Activated T-cell treated with anti-CD3 and anti-CD28 coated beads for 1 hour (primary cell): ENCODE measurements at regions not wholly inside any gene's neighbourhood (a gene's known extent, or its start where the extent isn't known, plus 50 kb on each side); places are given as distances from the start of the nearest gene placed in this dataset.

ENCODE experiments used
- DNase-seq: peaks from one replicate; pipeline ENCODE4 v3.0.0-alpha.2; 2020; ENCODE audit warnings: low read depth

- no peak for DNase-seq
These were observed 1407.0 kb upstream of the CELF4 start for GRCh38 chr18:38972571-38972970.

DNA sequence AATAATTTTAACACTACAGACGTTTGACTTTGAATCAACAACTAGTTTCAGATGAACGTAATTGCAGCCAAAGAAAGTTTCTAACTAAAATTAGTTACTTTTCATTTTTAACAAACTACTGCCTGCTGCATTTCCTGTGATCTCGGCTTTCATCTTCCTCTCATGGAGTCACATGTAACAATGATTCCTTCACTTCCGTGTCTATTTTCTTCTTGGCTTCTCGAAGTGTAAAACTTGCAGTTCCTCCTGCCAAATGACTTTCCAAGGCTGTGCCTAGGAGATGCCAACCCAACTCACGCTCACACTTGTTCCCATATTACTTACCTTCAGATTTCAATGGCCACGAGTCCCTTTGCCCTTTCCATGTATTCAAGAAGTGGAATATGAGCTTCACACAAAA, 1406.3 kb upstream of the CELF4 start:
- no peak for DNase-seq

DNA sequence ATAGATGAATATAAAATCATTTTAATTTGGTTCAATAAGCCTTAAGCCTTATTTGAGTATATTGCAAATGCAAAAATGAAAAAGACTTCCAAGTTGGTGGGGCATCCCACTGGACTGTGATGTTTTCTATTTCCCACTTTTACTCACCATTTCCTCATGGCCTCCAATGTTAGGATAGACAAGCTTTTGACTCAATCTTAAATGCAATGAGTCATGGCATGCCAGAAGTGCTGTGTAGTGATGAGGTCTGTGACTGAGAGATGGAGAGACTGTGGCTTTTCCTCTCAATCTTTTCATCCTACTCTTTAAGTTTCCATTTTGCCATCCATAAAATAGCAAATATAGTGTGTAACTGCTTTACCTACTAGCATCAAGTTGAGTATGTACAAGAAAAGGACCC, 1401.2 kb upstream of the CELF4 start:
- DNase-seq: no peak

GRCh38 chr18:38963943-38964660, 1398.5 kb upstream of the CELF4 start:
- DNase-seq: no peak

DNA sequence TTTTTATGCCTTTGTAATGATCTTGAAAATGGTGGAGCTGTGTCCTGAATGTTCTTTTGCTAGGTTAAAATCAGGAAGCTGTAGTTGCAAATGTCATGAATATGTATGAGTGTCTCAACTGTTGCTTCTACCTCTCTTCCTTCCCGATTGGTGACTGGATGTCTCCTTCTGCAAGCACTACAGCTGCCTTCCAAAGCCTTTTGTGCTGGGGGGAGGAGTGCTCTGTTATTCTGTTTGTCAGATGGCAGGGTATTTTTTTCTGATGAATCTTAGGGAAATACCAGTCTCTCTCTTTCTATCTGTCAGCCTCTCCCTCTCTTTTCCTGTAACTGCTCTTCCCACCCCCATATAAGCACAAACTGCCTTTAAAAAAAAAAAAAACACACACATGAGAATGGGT, 1396.3 kb upstream of the CELF4 start:
- DNase-seq: no peak

- DNase-seq: no peak
These were observed 1392.1 kb upstream of the CELF4 start for GRCh38 chr18:38957736-38958135.

DNA sequence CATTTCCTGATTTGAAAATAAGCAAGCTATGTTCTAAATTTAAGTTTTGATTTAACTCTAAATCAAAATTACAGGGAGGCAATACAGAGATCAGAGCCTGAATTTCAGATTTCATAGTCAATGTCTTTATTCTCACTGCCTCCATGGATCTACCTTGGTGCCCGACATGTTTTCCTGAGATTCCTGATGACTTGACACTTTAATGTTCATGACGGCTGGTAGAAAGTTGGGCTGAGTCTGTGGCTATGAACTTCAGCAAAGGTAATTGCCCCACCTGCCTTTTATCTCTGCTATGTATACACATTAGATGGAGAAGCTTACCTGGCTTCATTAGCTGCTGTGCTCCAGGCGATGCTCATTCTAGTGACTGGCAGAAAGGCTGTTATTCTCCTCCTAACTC, 1390.5 kb upstream of the CELF4 start:
- no peak for DNase-seq

DNA sequence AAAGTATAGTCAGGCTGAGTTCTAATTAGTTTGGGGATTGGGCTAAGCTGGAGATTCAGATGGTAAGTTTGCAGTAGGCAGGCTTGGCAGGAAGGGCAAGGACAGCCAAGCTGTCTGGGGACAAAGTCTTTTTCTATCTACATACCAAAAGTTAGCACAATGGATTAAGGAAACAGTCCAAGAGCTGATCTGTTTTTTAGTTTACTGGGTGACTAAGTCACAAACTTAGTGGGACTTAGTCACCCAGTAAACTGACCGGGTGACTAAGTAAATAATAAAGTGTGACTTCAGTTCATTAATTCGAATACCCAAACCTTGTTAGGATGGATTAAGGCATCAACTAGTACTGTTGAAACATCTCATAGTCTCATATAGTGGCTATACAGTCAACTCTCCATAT, 1386.0 kb upstream of the CELF4 start:
- DNase-seq: no peak

GRCh38 chr18:38948436-38948835, 1382.8 kb upstream of the CELF4 start:
- no peak for DNase-seq

- DNase-seq: no peak
These were observed 1378.9 kb upstream of the CELF4 start for GRCh38 chr18:38944446-38945024.

- DNase-seq: no peak
These were observed 1376.3 kb upstream of the CELF4 start for GRCh38 chr18:38941711-38942561.

DNA sequence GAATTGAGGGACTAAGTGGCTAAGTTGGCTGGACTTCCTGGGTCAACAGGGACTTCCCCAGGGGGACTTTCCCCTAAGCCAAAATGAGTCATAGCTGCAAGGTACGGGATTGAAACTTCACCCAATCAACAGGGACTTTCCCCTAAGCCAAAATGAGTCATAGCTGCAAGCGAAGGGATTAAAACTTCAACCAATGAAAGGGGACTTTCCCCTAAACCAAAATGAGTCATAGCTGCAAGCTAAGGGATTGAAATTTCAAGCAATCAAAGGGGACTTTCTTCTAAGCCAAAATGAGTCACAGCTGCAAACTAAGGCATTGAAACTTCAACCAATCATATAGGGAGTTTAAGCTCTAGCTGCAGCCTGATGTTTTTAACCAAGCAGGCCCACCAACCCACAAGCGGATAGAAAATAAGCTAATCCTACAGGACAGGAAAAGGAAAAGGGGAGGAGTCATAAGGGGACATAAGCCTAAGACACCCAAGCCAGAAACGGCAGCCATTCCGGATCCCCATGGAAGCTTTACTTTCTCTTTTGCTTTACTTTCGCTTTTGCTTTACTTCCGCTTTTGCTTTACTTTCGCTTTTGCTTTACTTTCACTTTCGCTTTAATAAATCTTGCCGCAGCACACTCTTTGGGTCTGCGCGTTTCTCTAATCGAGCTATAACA, 1375.4 kb upstream of the CELF4 start:
- DNase-seq: peak; percentile 5

- no peak for DNase-seq
These were observed 1374.9 kb upstream of the CELF4 start for GRCh38 chr18:38940475-38940862.

DNA sequence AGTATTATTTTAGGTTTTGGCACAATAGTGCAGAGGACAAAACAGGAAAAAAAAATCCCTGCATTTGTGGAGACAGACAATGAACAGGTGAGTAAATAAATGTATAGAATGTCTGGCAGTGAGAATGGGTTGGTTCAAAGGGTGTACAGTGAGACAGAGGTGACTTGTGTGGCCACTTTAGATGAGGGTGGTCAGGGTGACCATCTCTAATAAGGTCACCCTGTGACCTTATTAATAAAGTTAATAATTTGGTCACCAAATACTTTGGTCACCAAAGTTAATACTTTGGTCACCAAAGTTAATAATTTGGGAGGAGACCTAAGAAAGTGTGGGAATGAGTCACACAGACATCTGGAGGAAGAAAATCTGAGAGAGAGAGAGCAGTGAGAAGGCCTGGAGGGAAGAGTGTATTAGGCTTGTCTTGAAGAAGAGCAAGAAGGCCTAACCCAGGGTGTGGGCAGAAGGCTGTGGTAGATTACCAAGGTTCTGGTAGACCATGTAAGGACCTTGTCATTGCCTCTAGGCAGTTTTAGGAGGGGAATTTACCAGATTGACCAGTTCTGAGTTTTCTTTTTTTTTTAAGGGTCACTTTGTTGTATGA, 1368.4 kb upstream of the CELF4 start:
- DNase-seq: no peak

DNA sequence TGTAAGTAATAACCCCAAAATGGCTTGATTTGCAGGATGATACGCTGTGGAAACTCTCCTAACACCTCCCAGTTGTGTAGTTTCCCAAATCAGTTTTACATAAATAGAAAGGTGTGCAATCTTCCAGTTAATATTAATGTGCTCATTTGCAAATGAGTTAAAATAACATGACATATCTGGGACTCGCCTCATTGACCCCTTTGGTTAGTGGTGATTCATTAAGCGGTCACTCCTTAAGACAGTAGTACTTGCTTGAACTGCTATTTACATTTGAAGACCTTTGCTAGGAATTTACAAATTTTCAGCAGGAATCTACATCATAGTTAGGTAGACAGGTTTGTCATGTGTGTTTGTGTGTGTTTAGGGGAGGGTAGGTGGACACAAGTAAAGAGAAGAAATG, 1367.7 kb upstream of the CELF4 start:
- DNase-seq: no peak

DNA sequence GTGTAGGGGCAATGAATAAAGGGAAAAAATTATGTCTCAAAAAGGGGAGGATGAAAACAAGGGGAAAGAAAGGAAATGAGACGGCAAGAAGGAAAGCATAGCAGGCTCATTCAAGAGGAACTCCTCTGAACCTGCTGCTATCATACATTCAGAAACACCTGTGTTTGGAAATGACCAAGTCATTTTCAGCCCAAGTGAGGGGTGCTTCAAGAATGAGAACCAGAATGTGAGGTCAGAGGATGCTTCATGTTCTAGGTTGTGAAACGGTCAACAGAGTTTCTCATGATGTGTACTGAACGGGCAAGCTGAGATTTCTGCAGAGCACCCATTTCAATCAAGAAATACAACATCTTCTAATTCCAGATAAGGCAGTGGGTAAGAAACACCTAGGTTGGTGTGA, 1367.2 kb upstream of the CELF4 start:
- DNase-seq: no peak

DNA sequence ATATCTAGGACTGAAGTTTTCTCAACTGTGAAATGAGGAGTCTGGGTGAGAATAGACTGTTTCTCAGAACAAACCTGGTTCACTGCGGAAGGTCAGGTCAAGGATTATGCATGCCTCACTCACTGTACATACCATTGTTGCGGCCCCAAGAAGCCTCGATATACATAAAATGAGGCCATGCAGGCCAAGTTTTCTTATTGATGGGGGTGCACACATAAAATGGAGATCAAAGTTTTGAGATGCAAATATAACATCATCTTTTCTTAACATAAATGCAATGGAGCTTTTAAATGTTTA, 1366.1 kb upstream of the CELF4 start:
- DNase-seq: no peak

GRCh38 chr18:38930881-38931753, 1365.5 kb upstream of the CELF4 start:
- DNase-seq: no peak

GRCh38 chr18:38923540-38923939, 1357.9 kb upstream of the CELF4 start:
- no peak for DNase-seq

- DNase-seq: no peak
These were observed 1357.5 kb upstream of the CELF4 start for GRCh38 chr18:38923126-38923525.

- DNase-seq: no peak
These were observed 1344.4 kb upstream of the CELF4 start for GRCh38 chr18:38909972-38910371.

DNA sequence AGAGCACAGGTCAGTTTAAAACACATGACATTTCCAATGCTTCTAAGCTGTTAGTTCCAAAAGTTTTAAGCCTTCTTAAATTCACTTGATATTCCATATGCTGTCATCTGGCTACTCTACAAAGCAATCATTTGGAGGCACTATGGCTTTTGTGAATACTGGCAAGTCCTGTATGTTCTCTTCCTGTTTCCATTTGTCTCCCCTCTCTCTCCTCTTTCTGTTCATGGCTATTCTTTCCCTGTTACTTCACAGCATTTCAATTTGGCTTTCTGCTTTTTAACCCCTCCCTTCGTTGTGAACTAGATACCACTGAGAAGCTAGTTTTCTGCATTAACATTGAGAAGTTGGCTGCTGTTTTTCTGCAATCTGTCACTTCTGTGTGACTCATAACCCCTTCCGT, 1337.2 kb upstream of the CELF4 start:
- no peak for DNase-seq
